Activated CD4-positive, alpha-beta T cell treated with anti-CD3 and anti-CD28 coated beads, Interleukin-2, amount 10 ng/mL, durations not matched to agents 24 days and 14 days (primary cell): ENCODE measurements at regions not wholly inside any gene's neighbourhood (a gene's known extent, or its start where the extent isn't known, plus 50 kb on each side); places are given as distances from the start of the nearest gene placed in this dataset.

Experiments
- DNase-seq: peaks from one replicate; pipeline ENCODE4 v3.0.0; 2022
- H3K27ac Mint-ChIP-seq: one replicate; pipeline ENCODE4 v1.8.0; 2022; ENCODE audit warnings: mild to moderate bottlenecking, mixed read lengths
- H3K27me3 Mint-ChIP-seq: one replicate; pipeline ENCODE4 v1.8.0; 2022; ENCODE audit warnings: mixed read lengths
- H3K36me3 Mint-ChIP-seq: one replicate; pipeline ENCODE4 v1.8.0; 2022; ENCODE audit warnings: low read depth, mild to moderate bottlenecking, mixed read lengths
- H3K4me1 Mint-ChIP-seq: one replicate; pipeline ENCODE4 v1.8.0; 2021; ENCODE audit warnings: mixed read lengths
- H3K4me3 Mint-ChIP-seq: one replicate; pipeline ENCODE4 v1.8.0; 2022; ENCODE audit warnings: mild to moderate bottlenecking, moderate library complexity, mixed read lengths
- H3K9me3 Mint-ChIP-seq: one replicate; pipeline ENCODE4 v1.8.0; 2021; ENCODE audit warnings: mixed read lengths
- intact Hi-C: fragments of 100-400 bp; cut with micrococcal nuclease; formaldehyde crosslinking; loops from one replicate; pipeline ENCODE4 v1.15.1; 2023

DNA sequence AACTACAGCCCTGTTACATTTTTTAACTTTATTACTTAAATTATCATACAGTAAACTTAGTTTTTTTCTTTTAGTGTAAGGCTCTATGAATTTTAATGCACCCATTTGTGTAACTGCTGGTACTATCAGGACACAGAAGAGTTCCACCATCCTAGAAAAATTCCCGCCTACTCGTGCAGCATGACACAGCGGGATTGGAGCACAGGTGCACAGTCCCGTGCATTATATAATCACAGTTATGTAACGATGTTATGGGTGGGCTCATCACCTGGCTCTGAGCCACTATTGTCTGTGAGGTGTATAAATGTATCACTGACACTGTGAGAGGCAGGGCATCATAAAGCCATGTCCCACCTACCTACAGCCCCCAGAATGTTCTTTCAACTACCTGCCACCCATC lies 80.7 kb downstream of the DRD1 start:
- no peak overlapping the region for H3K27ac Mint-ChIP-seq
- no peaks in the 10 kb centered on the region for H3K9me3 Mint-ChIP-seq
- H3K4me1 Mint-ChIP-seq: no peaks in the 10 kb centered on the region
- H3K36me3 Mint-ChIP-seq: no peaks in the 10 kb centered on the region
- H3K4me3 Mint-ChIP-seq: no peak overlapping the region
- intact Hi-C loops: no loop called here
- peaks cover 2% of the 10 kb centered on the region for H3K27me3 Mint-ChIP-seq
- no peak for DNase-seq

DNA sequence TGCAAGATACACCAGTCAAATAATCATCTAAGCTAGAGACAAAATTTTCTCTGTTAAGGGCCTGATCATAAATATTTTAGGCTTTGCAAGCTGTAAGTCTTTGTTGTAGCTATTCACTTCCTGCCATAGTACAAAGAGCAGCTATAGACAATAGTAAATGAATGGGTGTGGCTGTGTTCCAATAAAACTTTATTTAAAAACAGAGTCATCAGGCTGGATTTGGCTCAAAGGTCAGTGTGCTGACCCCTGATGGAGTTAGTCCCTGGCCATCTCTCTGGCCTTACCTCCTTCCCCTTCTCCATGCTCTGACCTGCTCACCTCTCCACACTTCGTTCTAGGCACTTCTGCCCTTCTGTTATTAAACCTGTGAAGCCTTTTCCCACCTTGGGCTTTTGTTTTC lies 86.0 kb downstream of the DRD1 start:
- peaks cover 6% of the 10 kb centered on the region for H3K27me3 Mint-ChIP-seq

DNA sequence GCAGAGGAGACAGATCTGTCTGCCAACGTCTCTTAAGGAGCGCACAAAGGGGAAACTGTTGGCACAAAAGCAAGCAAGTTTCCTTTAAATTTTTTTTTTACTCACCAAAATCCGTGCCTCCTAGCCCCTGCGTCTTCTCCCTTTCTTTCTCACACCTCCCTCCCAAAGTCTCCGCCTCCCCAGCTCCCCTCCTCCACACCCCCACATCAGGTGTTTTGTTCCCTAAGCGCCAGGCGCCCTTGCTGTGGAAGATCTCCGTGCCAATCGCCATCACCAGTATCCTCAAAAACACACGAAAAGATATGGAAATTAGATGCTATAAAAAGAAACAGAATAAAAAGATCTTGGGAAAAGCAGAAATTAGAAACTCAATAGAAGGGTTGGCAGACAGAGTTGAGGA lies 87.6 kb downstream of the DRD1 start:
- Mint-ChIP-seq H3K9me3 (no peaks in the 10 kb centered on the region), H3K36me3 (no peaks in the 10 kb centered on the region), H3K27me3 (peaks cover 9% of the 10 kb centered on the region), H3K27ac (no peak overlapping the region), H3K4me1 (no peaks in the 10 kb centered on the region), H3K4me3 (no peak overlapping the region)
- intact Hi-C loops: no loop called here
- DNase-seq: no peak

More for the DNA sequence above, 86.0 kb downstream of the DRD1 start:
- H3K27ac Mint-ChIP-seq: no peak overlapping the region
- no peak for DNase-seq
- no peaks in the 10 kb centered on the region for H3K4me1 Mint-ChIP-seq
- H3K9me3 Mint-ChIP-seq: no peaks in the 10 kb centered on the region
- intact Hi-C loops: no loop called here
- no peak overlapping the region for H3K4me3 Mint-ChIP-seq
- no peaks in the 10 kb centered on the region for H3K36me3 Mint-ChIP-seq

DNA sequence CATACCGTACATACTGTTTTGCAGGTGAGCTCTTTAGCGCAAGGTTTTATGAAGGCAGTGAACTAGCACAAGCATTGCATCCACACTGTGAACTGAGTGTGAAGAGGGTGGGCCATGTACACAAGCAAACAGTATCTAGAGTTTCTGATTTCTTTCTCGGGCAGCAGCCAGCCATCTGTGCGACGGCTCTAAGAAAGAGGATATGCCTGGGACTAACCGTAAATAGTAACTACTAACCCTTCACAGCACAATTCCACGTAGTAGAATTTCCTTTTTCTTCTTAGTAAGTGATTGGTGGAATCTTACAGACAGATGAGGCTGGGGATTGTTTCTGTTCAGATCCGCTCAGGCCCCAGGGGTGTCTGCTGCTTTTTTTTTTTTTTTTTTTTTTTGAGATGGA lies 89.0 kb downstream of the DRD1 start:
- intact Hi-C loops: no loop called here
- no peaks in the 10 kb centered on the region for H3K4me1 Mint-ChIP-seq
- H3K27ac Mint-ChIP-seq: no peak overlapping the region
- peaks cover 9% of the 10 kb centered on the region for H3K27me3 Mint-ChIP-seq
- no peak for DNase-seq
- no peaks in the 10 kb centered on the region for H3K9me3 Mint-ChIP-seq
- no peaks in the 10 kb centered on the region for H3K36me3 Mint-ChIP-seq
- H3K4me3 Mint-ChIP-seq: no peak overlapping the region

DNA sequence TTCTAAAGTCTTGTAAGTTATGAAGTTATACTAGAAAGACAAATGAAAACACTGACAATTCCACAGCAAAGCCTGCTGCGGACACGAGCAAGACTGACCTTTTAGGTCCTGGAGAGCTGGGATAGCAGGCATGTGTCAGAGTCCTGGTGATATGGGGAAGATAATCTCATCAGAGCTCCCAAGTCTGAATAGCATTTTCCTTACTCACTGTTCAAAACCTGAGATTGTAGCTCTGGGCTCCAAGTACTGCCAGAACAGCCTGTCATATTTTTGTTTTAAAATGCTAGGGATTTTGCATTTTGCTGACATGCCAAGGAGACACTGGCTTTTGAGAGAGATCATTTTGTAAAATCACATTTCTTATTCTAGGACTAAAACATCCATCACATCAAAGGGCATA lies 90.1 kb downstream of the DRD1 start:
- intact Hi-C loops: no loop called here
- Mint-ChIP-seq H3K9me3 (no peaks in the 10 kb centered on the region), H3K36me3 (no peaks in the 10 kb centered on the region), H3K4me3 (no peak overlapping the region), H3K4me1 (no peaks in the 10 kb centered on the region), H3K27me3 (peaks cover 9% of the 10 kb centered on the region), H3K27ac (no peak overlapping the region)
- no peak for DNase-seq

DNA sequence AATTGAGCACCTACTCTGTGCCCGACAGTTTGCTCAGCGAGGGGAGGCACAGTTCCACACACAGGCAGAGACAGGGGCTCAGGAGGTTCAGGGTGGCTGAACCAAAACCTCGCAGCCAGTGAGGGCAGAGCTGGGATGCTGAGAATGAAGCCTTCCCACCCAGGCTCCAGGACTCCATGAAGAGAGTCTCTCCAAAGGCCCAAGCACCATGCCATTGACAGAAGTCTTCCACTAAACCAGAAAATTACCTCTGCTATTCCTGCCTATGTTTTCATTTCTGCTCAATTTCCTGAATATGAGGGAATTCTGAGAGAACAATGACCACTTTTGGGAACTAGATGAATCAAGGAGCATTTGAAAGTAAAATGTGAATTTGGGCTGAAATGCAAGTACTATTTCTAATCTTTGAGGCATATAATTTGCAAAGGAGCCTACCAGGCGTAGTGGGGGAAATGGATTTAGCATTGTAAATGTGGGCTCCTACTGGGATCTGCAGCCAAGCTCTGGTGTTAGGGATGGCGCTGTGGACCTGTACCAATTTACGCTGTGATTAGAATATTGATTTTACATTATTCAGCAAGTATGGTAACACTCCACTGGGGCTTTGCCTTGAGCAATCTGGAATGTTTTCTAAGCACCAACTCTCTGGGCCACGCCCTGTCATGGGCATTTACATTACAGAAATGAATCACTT lies 91.9 kb downstream of the DRD1 start:
- intact Hi-C loops: no loop called here
- Mint-ChIP-seq H3K9me3 (no peaks in the 10 kb centered on the region), H3K27me3 (peaks cover 5% of the 10 kb centered on the region), H3K36me3 (no peaks in the 10 kb centered on the region), H3K4me1 (no peaks in the 10 kb centered on the region), H3K4me3 (no peak overlapping the region), H3K27ac (no peak overlapping the region)
- DNase-seq: no peak

DNA sequence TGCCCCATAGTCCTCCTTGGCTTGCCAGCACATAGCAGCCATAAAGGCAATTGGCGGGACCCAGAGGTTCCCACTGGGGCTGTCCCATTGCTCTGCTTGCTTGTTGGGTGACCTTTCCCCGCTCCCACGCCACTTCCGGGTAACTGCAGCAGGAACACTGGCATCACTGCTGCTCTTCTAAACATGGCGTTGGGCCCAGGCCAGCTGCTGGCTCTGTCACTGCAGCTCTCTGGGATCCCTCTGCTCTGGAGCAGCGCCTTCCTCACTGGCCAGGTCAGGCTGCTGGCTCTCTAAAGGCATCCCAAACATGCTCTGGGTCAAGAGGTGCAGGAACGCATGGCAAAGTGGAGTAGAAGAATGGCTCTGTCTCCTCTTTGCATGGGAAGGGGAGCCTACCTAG lies 92.9 kb downstream of the DRD1 start:
- Mint-ChIP-seq H3K4me3 (no peak overlapping the region), H3K36me3 (no peaks in the 10 kb centered on the region), H3K9me3 (no peaks in the 10 kb centered on the region), H3K4me1 (no peaks in the 10 kb centered on the region), H3K27me3 (peaks cover 5% of the 10 kb centered on the region), H3K27ac (no peak overlapping the region)
- intact Hi-C loops: no loop called here
- no peak for DNase-seq

DNA sequence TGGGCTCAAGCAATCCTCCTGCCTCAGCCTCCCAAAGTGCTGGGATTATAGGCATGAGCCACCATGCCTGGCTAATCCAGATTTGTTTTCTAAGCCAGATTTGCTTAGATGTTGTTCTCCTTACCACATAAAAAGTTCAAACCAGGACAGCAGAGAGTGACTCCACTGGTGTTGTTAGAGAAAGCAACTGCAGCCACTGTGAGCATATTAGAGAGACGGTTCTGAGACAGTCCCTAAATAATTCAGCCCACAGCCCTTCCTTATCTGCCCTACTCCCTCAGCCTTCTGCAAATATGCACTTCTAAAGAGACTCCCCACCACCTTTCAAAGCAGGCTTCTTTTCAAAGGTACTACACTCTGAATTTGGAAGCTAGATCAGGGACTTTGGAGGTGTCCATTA lies 96.1 kb downstream of the DRD1 start:
- no peaks in the 10 kb centered on the region for H3K36me3 Mint-ChIP-seq
- no peak overlapping the region for H3K4me3 Mint-ChIP-seq
- no peak for DNase-seq

DNA sequence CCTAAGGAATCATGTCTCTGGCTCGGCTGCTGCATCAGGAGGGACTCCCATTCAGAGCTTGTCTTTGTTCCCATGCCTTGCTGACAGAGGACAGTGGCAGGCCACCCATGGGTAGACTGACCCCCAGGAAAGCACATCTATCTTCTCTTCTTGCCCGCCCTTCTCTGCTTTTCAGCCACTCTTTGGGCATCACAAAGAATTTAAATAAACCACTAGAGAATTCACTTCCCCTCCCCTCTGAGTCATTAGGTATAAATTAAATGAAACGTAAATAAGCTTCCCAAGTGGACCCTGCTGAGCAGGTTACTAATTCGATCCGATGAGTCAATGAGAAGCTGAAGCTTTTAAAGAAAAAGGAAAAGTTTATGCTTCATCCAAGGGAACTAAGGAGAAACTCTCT lies 97.0 kb downstream of the DRD1 start:
- H3K36me3 Mint-ChIP-seq: no peaks in the 10 kb centered on the region
- no peak overlapping the region for H3K4me3 Mint-ChIP-seq
- no peak for DNase-seq
- H3K9me3 Mint-ChIP-seq: no peaks in the 10 kb centered on the region
- H3K4me1 Mint-ChIP-seq: no peaks in the 10 kb centered on the region
- intact Hi-C loops: no loop called here
- no peaks in the 10 kb centered on the region for H3K27me3 Mint-ChIP-seq
- no peak overlapping the region for H3K27ac Mint-ChIP-seq

More for the DNA sequence above, 96.1 kb downstream of the DRD1 start:
- intact Hi-C loops: no loop called here
- Mint-ChIP-seq H3K4me1 (no peaks in the 10 kb centered on the region), H3K9me3 (no peaks in the 10 kb centered on the region), H3K27ac (no peak overlapping the region), H3K27me3 (peaks cover 3% of the 10 kb centered on the region)

DNA sequence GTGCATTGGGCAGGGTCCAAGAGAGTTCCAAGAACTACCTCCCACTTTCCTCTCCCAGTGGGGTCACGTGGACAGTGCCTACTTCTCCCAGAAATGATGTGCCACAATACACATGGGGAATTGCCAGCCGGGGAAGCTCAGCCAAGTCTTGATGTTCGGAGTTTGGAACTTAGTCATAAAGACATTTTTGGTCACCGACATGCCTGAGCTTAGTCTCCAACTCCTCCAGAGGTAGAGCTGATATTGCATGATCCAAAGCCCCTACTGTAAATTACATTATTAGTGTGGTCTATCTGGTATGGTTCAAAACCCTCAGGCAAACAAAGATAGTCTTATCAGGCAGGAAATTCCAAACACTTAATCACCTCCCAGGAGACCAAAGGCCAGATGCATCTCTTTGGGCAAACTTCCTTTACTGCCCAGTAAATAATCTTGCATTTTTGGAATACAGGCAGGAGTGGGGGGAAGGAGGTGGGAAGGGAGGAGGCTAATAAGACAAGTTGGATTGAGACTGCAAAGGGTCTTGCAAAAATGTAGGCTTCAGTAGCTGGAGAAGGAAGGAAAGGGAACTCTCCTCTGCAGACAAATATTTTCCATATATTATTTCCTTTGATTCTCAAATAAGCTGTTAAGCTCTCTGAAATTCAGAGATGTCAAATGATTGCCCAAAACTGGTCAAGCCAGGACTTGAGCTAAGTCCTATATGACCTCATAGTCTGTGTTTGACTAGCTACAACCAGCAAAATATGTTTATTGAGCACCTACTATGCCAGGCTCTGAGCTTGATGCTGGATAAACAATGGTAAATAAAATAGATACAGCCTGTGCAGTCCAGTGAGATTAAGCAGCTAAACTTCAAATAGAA lies 99.4 kb downstream of the DRD1 start:
- no peak for DNase-seq
- no peak overlapping the region for H3K4me3 Mint-ChIP-seq
- H3K27me3 Mint-ChIP-seq: peaks cover 2% of the 10 kb centered on the region
- no peaks in the 10 kb centered on the region for H3K4me1 Mint-ChIP-seq
- no peaks in the 10 kb centered on the region for H3K36me3 Mint-ChIP-seq
- no peak overlapping the region for H3K27ac Mint-ChIP-seq
- intact Hi-C loops: no loop called here
- H3K9me3 Mint-ChIP-seq: no peaks in the 10 kb centered on the region

DNA sequence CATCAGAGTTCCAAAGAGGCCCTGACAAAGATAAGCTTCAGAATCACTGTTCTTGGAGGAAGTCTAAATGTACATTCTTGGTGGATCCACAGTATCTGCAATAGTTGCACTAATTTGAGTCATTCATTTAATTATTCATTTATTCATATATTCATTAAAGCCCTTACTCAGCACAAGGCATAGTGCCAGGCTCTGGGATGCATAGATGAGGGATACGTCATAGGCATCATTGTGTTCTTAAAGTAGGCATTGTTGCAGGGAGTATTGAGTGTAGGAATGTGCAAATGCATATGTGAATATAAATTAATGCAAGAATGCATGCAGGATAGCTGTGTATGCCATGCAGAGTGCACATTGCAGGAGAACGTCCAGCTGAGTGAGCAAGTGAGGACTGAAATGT lies 100.7 kb downstream of the DRD1 start:
- Mint-ChIP-seq H3K27me3 (peaks cover 2% of the 10 kb centered on the region), H3K36me3 (no peaks in the 10 kb centered on the region), H3K4me1 (no peaks in the 10 kb centered on the region), H3K9me3 (no peaks in the 10 kb centered on the region), H3K4me3 (no peak overlapping the region), H3K27ac (no peak overlapping the region)
- intact Hi-C loops: no loop called here
- no peak for DNase-seq

DNA sequence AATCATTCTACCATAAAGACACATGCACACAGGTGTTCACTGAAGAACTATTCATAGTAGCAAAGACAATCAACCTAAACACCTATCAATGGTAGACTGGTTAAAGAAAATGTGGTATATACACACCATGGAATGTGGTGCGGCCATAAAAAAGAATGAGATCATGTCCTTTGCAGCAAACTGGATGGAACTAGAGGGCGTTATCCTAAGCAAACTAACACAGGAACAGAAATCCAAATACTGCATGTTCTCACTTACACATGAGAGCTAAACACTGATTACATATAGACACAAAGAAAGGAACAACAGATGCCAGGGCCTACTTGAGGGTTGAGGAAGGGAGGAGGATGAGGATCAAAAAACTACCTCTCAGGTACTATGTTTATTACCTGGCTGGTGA lies 103.8 kb downstream of the DRD1 start:
- no peaks in the 10 kb centered on the region for H3K9me3 Mint-ChIP-seq
- H3K4me3 Mint-ChIP-seq: no peak overlapping the region
- H3K27ac Mint-ChIP-seq: no peak overlapping the region
- no peaks in the 10 kb centered on the region for H3K36me3 Mint-ChIP-seq
- no peak for DNase-seq
- intact Hi-C loops: no loop called here
- no peaks in the 10 kb centered on the region for H3K4me1 Mint-ChIP-seq
- peaks cover 2% of the 10 kb centered on the region for H3K27me3 Mint-ChIP-seq

DNA sequence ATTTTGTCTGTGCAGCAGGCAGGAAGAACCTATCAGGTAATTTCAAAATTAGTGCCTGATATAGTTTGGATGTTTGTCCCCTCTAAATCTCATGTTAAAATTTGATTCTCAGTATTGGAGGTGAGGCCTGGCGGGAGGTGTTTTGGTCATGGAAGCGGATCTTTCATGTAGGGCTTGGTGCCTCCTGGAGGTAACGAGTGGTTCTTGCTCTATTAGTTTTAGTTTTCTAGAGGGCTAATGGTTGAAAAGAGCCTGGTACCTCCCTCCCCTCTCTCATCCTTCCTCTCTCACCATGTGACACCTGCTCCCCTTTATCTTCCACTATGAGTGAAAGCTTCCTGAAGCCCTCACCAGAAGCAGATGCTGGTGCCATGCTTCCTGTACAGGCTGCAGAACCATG lies 106.3 kb downstream of the DRD1 start:
- no peak overlapping the region for H3K27ac Mint-ChIP-seq
- no peak for DNase-seq
- no peaks in the 10 kb centered on the region for H3K36me3 Mint-ChIP-seq
- H3K4me1 Mint-ChIP-seq: no peaks in the 10 kb centered on the region
- H3K9me3 Mint-ChIP-seq: no peaks in the 10 kb centered on the region
- H3K4me3 Mint-ChIP-seq: no peak overlapping the region
- H3K27me3 Mint-ChIP-seq: peaks cover 2% of the 10 kb centered on the region
- intact Hi-C loops: no loop called here

DNA sequence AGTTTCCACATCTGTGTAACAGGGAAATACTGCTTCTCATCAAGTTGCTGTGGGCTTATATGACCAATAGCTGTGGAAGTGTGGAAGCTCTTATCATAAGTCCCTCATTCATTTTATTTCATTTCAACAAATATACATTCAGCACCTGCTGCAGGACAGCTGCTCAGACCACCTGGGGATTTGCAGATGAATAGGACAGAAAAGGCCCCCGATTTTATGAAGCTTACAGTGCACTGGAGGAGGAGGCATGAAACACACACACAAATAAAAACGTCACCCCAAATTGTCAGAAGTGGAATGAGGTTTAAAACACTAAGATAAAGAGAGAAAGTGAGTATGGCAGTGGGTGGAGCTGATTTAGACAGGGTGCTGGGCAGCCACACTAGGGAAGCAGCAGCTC lies 107.2 kb downstream of the DRD1 start:
- peaks cover 2% of the 10 kb centered on the region for H3K27me3 Mint-ChIP-seq

More for the DNA sequence above, 107.2 kb downstream of the DRD1 start:
- intact Hi-C loops: no loop called here
- Mint-ChIP-seq H3K4me3 (no peak overlapping the region), H3K36me3 (no peaks in the 10 kb centered on the region), H3K27ac (no peak overlapping the region), H3K9me3 (no peaks in the 10 kb centered on the region), H3K4me1 (no peaks in the 10 kb centered on the region)
- no peak for DNase-seq
